HFF-Myc (cell line): ENCODE measurements at regions not wholly inside any gene's neighbourhood (a gene's known extent, or its start where the extent isn't known, plus 50 kb on each side); places are given as distances from the start of the nearest gene placed in this dataset.

ENCODE experiments used
- DNase-seq: peaks from one replicate; pipeline ENCODE4 v3.0.0-alpha.2; 2011; ENCODE audit warnings: low read depth; ENCODE audit errors: extremely low read depth
- H3K4me3 ChIP-seq: replicated peaks from 2 replicates; pipeline ENCODE4 v1.5.1; 2011; ENCODE audit warnings: low read depth, mild to moderate bottlenecking, control low read depth, low read length
- TF ChIP-seq, protein P1 (sequence below): IDR thresholded peaks from 2 replicates; pipeline ENCODE4 v1.5.1; 2012; ENCODE audit warnings: mild to moderate bottlenecking, low read depth, low read length, control low read depth; ENCODE audit errors: missing control alignments

- H3K4me3 ChIP-seq, result no peak overlapping the region
- no peak for DNase-seq
- TF ChIP-seq, protein P1, sequence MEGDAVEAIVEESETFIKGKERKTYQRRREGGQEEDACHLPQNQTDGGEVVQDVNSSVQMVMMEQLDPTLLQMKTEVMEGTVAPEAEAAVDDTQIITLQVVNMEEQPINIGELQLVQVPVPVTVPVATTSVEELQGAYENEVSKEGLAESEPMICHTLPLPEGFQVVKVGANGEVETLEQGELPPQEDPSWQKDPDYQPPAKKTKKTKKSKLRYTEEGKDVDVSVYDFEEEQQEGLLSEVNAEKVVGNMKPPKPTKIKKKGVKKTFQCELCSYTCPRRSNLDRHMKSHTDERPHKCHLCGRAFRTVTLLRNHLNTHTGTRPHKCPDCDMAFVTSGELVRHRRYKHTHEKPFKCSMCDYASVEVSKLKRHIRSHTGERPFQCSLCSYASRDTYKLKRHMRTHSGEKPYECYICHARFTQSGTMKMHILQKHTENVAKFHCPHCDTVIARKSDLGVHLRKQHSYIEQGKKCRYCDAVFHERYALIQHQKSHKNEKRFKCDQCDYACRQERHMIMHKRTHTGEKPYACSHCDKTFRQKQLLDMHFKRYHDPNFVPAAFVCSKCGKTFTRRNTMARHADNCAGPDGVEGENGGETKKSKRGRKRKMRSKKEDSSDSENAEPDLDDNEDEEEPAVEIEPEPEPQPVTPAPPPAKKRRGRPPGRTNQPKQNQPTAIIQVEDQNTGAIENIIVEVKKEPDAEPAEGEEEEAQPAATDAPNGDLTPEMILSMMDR, result no peak
Observed at GRCh38 chr21:39118061-39118460, 65.2 kb downstream of the PSMG1 start.

GRCh38 chr21:39117440-39117970 is 65.7 kb downstream of the PSMG1 start:
- DNase-seq, result no peak
- no peak overlapping the region for H3K4me3 ChIP-seq
- TF ChIP-seq, protein P1, result no peak

GRCh38 chr21:39116761-39117439 is 66.4 kb downstream of the PSMG1 start:
- no peak for DNase-seq
- H3K4me3 ChIP-seq, result no peak overlapping the region
- TF ChIP-seq, protein P1, result no peak

DNA sequence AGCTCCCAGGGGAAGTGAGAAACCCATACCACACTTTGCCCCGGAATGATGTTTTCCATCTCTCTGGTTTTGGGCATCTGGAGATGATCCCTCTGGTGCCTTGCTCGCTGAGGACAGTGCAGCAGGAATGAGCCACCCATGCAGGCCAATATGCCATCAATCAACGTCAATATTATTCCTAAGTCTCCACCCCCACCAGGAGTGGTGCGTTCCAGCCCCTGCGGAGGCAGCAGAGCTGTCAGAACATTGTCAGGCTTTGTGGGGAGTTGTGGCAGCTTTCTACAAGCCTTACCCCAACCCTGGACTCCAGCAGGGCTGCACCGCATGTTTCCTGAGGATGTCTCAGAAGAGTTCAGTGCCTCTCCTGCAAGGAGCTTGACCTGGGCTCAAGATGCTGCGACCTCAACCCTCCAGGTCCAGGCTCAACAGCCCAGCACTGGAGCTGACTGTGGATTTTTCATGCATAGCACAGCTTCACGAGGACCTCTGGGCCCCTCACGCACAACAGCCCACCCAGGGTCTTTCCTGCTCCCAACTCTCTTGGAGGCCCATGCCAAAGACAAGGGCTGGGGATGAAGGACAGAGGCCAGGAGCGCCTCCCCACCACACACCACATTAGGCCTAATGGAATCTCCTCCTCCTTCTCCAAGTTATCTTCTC is 67.5 kb downstream of the PSMG1 start:
- no peak for DNase-seq
- H3K4me3 ChIP-seq, result no peak overlapping the region
- TF ChIP-seq, protein P1, result no peak

DNA sequence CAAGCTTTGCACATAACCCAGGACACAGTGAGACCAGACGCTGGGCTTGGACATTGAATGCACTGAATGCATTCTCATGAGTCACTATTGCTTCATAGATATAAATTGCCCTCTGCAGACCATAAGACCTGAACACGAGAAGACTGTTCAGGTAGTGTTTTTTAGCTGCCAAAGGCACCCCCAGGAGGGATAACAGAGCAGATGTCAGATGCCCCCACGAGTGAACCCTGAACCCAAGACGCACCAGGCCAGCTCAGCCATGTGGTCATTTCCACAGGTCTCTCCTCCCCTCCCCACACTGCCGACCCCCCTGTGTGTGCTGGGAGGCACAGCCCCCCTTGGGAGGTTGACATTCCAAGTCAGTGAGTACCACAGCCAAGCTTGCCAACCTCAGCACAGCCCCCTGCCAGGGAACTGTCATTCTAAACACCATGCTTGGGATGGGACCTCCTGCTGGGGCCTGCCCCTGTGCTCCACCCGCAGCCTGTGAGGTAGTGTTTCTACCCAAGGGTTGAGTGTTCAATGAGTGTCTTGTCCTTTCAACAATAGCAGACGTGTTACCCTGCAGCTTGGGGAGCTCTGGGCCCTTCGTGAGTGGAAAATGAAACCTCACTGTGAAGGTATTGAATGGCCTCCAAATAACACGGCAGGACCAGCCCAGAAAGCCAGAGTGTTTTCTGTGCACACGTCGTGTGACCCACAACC is 68.2 kb downstream of the PSMG1 start:
- TF ChIP-seq, protein P1, result no peak
- no peak overlapping the region for H3K4me3 ChIP-seq
- DNase-seq, result no peak

GRCh38 chr21:39111931-39112550 is 71.2 kb downstream of the PSMG1 start:
- TF ChIP-seq, protein P1, result no peak
- no peak overlapping the region for H3K4me3 ChIP-seq
- DNase-seq, result no peak
